Breast epithelium (tissue), 4 donors: ENCODE measurements at regions not wholly inside any gene's neighbourhood (a gene's known extent, or its start where the extent isn't known, plus 50 kb on each side); places are given as distances from the start of the nearest gene placed in this dataset.
"Not testable (repeated sequence)": the region's sequence is repeated elsewhere in the genome, so short reads cannot be mapped to it uniquely, and the experiment has no call there.

Experiments used
- DNase-seq, 2 donors: peaks; one replicate each; pipeline ENCODE4 v3.0.0-alpha.2; 2019; ENCODE audit warnings: low spot score in 2 of 2
- H3K27ac ChIP-seq, 2 donors: fragments of 200-600 bp; sonication (generic) in 1 of 2; one replicate each; pipeline ENCODE4 v1.5.1; 2016 to 2019; ENCODE audit warnings: mild to moderate bottlenecking in 1 of 2
- H3K27me3 ChIP-seq, 2 donors: fragments of 200-600 bp; sonication (generic) in 1 of 2; one replicate each; pipeline versions ENCODE4 v1.5.1 to v1.6.0; 2017 to 2019; ENCODE audit warnings: control low read depth in 1 of 2, mild to moderate bottlenecking in 1 of 2
- H3K36me3 ChIP-seq: fragments of 200-600 bp; one replicate; pipeline ENCODE4 v1.5.1; 2019
- H3K4me1 ChIP-seq, 2 donors: fragments of 200-600 bp; sonication (generic); one replicate each; pipeline ENCODE4 v1.5.1; 2016 to 2019; ENCODE audit warnings: control low read depth in 1 of 2
- H3K4me3 ChIP-seq, 3 donors: fragments of 200-600 bp; sonication (generic); 1 replicate in 2 of 3; 2 replicates in 1 of 3; pipeline ENCODE4 v1.5.1; 2016 to 2019; ENCODE audit warnings: mild to moderate bottlenecking in 3 of 3, moderate library complexity in 2 of 3
- H3K9me3 ChIP-seq, 2 donors: fragments of 200-600 bp; sonication (generic) in 1 of 2; one replicate each; pipeline ENCODE4 v1.5.1; 2016 to 2019; ENCODE audit warnings: control low read depth in 1 of 2
- CTCF ChIP-seq, 3 donors: fragments of 450-650 bp; IDR thresholded peaks; one replicate each; pipeline ENCODE4 v1.5.1; 2016 to 2017; ENCODE audit warnings: antibody characterized with exemption in 3 of 3, mild to moderate bottlenecking in 3 of 3, moderate library complexity in 3 of 3
- POLR2A ChIP-seq: fragments of 450-650 bp; IDR thresholded peaks from one replicate; pipeline ENCODE4 v1.6.1; 2016; ENCODE audit warnings: antibody characterized with exemption, mild to moderate bottlenecking, moderate library complexity
- POLR2AphosphoS5 ChIP-seq, 3 donors: sonication (generic); formaldehyde crosslinking; IDR thresholded peaks; one replicate each; pipeline ENCODE4 v1.6.1; 2017; ENCODE audit warnings: antibody characterized with exemption in 3 of 3
- intact Hi-C: fragments of 100-400 bp; cut with DNase I; formaldehyde crosslinking; loops from one replicate; pipeline ENCODE4 v1.15.1; 2023; ENCODE audit warnings: low total_unique reads

- TF ChIP-seq POLR2A (no peak), POLR2AphosphoS5 (IDR thresholded peaks at IDR 0.05) (no peak), CTCF (IDR thresholded peaks at IDR 0.05) (no peak)
- DNase-seq, result no peak
- intact Hi-C loops, result no loop called here
- no peaks in the 10 kb centered on the region for H3K36me3 ChIP-seq
- H3K9me3 ChIP-seq, result no peaks in the 10 kb centered on the region
- H3K27me3 ChIP-seq, result no peaks in the 10 kb centered on the region
- no peak overlapping the region for H3K27ac ChIP-seq
- no peaks in the 10 kb centered on the region for H3K4me1 ChIP-seq
- no peak overlapping the region for H3K4me3 ChIP-seq
These were observed 172.9 kb upstream of the PTCH1 start for GRCh38 chr9:95689669-95690068.

- H3K4me3 ChIP-seq, result no peak overlapping the region
- H3K4me1 ChIP-seq, result no peaks in the 10 kb centered on the region
- intact Hi-C loops, result no loop called here
- H3K27ac ChIP-seq, result no peak overlapping the region
- H3K9me3 ChIP-seq, result no peaks in the 10 kb centered on the region
- no peaks in the 10 kb centered on the region for H3K36me3 ChIP-seq
- no peaks in the 10 kb centered on the region for H3K27me3 ChIP-seq
- DNase-seq, result no peak
- TF ChIP-seq POLR2A (no peak), POLR2AphosphoS5 (IDR thresholded peaks at IDR 0.05) (no peak)
These were observed 167.7 kb upstream of the PTCH1 start for GRCh38 chr9:95684516-95684915.

- H3K4me3 ChIP-seq, intact Hi-C loops, H3K36me3 ChIP-seq, H3K9me3 ChIP-seq, H3K27ac ChIP-seq, H3K4me1 ChIP-seq, DNase-seq, H3K27me3 ChIP-seq: not testable (repeated sequence)
These were observed 163.5 kb upstream of the PTCH1 start for GRCh38 chr9:95680306-95680705.

DNA sequence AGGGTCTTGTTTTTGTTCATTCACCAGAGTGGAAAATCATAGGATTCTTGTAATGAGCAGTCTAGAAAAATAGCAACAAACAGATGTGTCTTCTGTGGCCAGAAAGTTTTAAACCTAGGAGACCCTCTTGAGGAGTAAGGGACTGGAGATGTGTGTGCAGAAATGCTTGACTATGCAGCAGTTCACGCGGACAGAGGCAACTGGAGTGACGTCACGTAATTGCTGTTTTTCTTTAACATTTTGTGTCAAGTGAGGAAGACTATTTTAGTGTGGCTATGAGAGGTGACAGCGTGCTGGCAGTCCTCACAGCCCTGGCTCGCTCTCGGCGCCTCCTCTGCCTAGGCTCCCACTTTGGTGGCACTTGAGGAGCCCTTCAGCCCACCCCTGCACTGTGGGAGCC lies 163.1 kb upstream of the PTCH1 start:
- no peaks in the 10 kb centered on the region for H3K9me3 ChIP-seq
- H3K4me3 ChIP-seq, result no peak overlapping the region
- no peaks in the 10 kb centered on the region for H3K36me3 ChIP-seq
- intact Hi-C loops, result no loop called here
- DNase-seq, result no peak
- no peak for TF ChIP-seq POLR2A
- no peak for TF ChIP-seq CTCF (IDR thresholded peaks at IDR 0.05)
- no peak for TF ChIP-seq POLR2AphosphoS5 (IDR thresholded peaks at IDR 0.05)
- H3K27ac ChIP-seq, result no peak overlapping the region
- no peaks in the 10 kb centered on the region for H3K27me3 ChIP-seq
- H3K4me1 ChIP-seq, result no peaks in the 10 kb centered on the region

GRCh38 chr9:95678759-95679158 lies 162.0 kb upstream of the PTCH1 start:
- TF ChIP-seq POLR2A, result no peak
- TF ChIP-seq POLR2AphosphoS5 (IDR thresholded peaks at IDR 0.05), result no peak
- no peak for TF ChIP-seq CTCF (IDR thresholded peaks at IDR 0.05)
- H3K36me3 ChIP-seq, result no peaks in the 10 kb centered on the region

GRCh38 chr9:95670122-95670521 lies 153.4 kb upstream of the PTCH1 start:
- no peaks in the 10 kb centered on the region for H3K27me3 ChIP-seq
- no peak overlapping the region for H3K27ac ChIP-seq
- no peaks in the 10 kb centered on the region for H3K4me1 ChIP-seq
- TF ChIP-seq POLR2A, result no peak
- TF ChIP-seq CTCF (IDR thresholded peaks at IDR 0.05), result no peak
- no peak for TF ChIP-seq POLR2AphosphoS5 (IDR thresholded peaks at IDR 0.05)
- H3K36me3 ChIP-seq, result no peaks in the 10 kb centered on the region
- intact Hi-C loops, result no loop called here
- H3K9me3 ChIP-seq, result no peaks in the 10 kb centered on the region
- no peak overlapping the region for H3K4me3 ChIP-seq
- no peak for DNase-seq

More at GRCh38 chr9:95678759-95679158, 162.0 kb upstream of the PTCH1 start:
- no peak for DNase-seq
- intact Hi-C loops, result no loop called here
- Histone ChIP-seq H3K9me3 (no peaks in the 10 kb centered on the region), H3K27me3 (no peaks in the 10 kb centered on the region), H3K4me1 (no peaks in the 10 kb centered on the region), H3K27ac (no peak overlapping the region), H3K4me3 (no peak overlapping the region)
